ENCODE measurements at regions not wholly inside any gene's neighbourhood (a gene's known extent, or its start where the extent isn't known, plus 50 kb on each side); places are given as distances from the start of the nearest gene placed in this dataset.

GRCh38 chr4:170662250-170662649 lies 572.5 kb upstream of the AADAT start:
- H3K27me3 Mint-ChIP-seq (ENCODE audit: low read depth) = no peaks in the 10 kb centered on the region
- H3K36me3 Mint-ChIP-seq = no peaks in the 10 kb centered on the region
- peaks cover 3% of the 10 kb centered on the region for H3K4me1 Mint-ChIP-seq
- ChIA-PET POLR2A (no interaction called here), CTCF (interaction anchor here (0.9 kb wide), 1 partner anchor 403 kb away, joined by 4 read pairs; no protein-coding TSS in a partner anchor)
- H3K9me3 Mint-ChIP-seq = no peaks in the 10 kb centered on the region
- DNase-seq (ENCODE audit: low spot score) = no peak
- TF ChIP-seq SMAD3 (CRISPR knock-in tag; IDR thresholded peaks at IDR 0.05; ENCODE audit: borderline replicate concordance) (no peak), ZNF121 (CRISPR knock-in tag; IDR thresholded peaks at IDR 0.05) (no peak), OVOL2 (CRISPR knock-in tag; IDR thresholded peaks at IDR 0.05; ENCODE audit: borderline replicate concordance) (no peak), ZNF396 (CRISPR knock-in tag; IDR thresholded peaks at IDR 0.05; ENCODE audit: borderline replicate concordance) (no peak), ZBTB43 (CRISPR knock-in tag; IDR thresholded peaks at IDR 0.05) (no peak), PREB (CRISPR knock-in tag; IDR thresholded peaks at IDR 0.05; ENCODE audit: borderline replicate concordance) (no peak), FOXP4 (CRISPR knock-in tag; IDR thresholded peaks at IDR 0.05) (no peak), ATF2 (CRISPR knock-in tag; IDR thresholded peaks at IDR 0.05; ENCODE audit: borderline replicate concordance, low read depth) (no peak), FOXK1 (CRISPR knock-in tag; IDR thresholded peaks at IDR 0.05) (no peak), EMX1 (CRISPR knock-in tag; IDR thresholded peaks at IDR 0.05) (no peak), ZMAT4 (CRISPR knock-in tag; IDR thresholded peaks at IDR 0.05) (no peak), ARID4B (CRISPR knock-in tag; IDR thresholded peaks at IDR 0.05; ENCODE audit: borderline replicate concordance) (no peak), MAX (CRISPR knock-in tag; IDR thresholded peaks at IDR 0.05) (no peak), ETV6 (CRISPR knock-in tag; IDR thresholded peaks at IDR 0.05) (no peak), CBFB (CRISPR knock-in tag; IDR thresholded peaks at IDR 0.05; ENCODE audit: low read depth) (no peak), TCF7 (CRISPR knock-in tag; IDR thresholded peaks at IDR 0.05; ENCODE audit: low read depth) (no peak), ATF1 (CRISPR knock-in tag; IDR thresholded peaks at IDR 0.05) (no peak)
- peak; percentile 43 for ATAC-seq
- no peak overlapping the region for H3K27ac Mint-ChIP-seq
- no peak overlapping the region for H3K4me3 Mint-ChIP-seq
